ENCODE measurements at regions not wholly inside any gene's neighbourhood (a gene's known extent, or its start where the extent isn't known, plus 50 kb on each side); places are given as distances from the start of the nearest gene placed in this dataset.

GRCh38 chr11:134513585-134514120 lies 101.6 kb upstream of the B3GAT1 start:
- H3K4me3 ChIP-seq (replicated peaks; ENCODE audit: low read depth, low read length): no peak overlapping the region
- no peak for DNase-seq (ENCODE audit: extremely low read depth, low read depth)
- no peak for TF ChIP-seq CTCF (IDR thresholded peaks at IDR 0.05; ENCODE audit: low read depth, low read length, missing control alignments)

- H3K4me3 ChIP-seq (replicated peaks; ENCODE audit: low read depth, low read length): no peak overlapping the region
- no peak for TF ChIP-seq CTCF (IDR thresholded peaks at IDR 0.05; ENCODE audit: low read depth, low read length, missing control alignments)
- DNase-seq (ENCODE audit: extremely low read depth, low read depth): no peak
These were observed 100.8 kb upstream of the B3GAT1 start for GRCh38 chr11:134512571-134513538.

GRCh38 chr11:134512061-134512460 lies 100.0 kb upstream of the B3GAT1 start:
- no peak for DNase-seq (ENCODE audit: extremely low read depth, low read depth)
- no peak overlapping the region for H3K4me3 ChIP-seq (replicated peaks; ENCODE audit: low read depth, low read length)
- no peak for TF ChIP-seq CTCF (IDR thresholded peaks at IDR 0.05; ENCODE audit: low read depth, low read length, missing control alignments)

- H3K4me3 ChIP-seq (replicated peaks; ENCODE audit: low read depth, low read length): no peak overlapping the region
- TF ChIP-seq CTCF (IDR thresholded peaks at IDR 0.05; ENCODE audit: low read depth, low read length, missing control alignments): no peak
- no peak for DNase-seq (ENCODE audit: extremely low read depth, low read depth)
These were observed 99.2 kb upstream of the B3GAT1 start for GRCh38 chr11:134511255-134511654.

GRCh38 chr11:134510233-134511040 lies 98.4 kb upstream of the B3GAT1 start:
- no peak for TF ChIP-seq CTCF (IDR thresholded peaks at IDR 0.05; ENCODE audit: low read depth, low read length, missing control alignments)
- DNase-seq (ENCODE audit: extremely low read depth, low read depth): no peak
- H3K4me3 ChIP-seq (replicated peaks; ENCODE audit: low read depth, low read length): no peak overlapping the region

GRCh38 chr11:134509381-134510232 lies 97.6 kb upstream of the B3GAT1 start:
- H3K4me3 ChIP-seq (replicated peaks; ENCODE audit: low read depth, low read length): no peak overlapping the region
- no peak for DNase-seq (ENCODE audit: extremely low read depth, low read depth)
- no peak for TF ChIP-seq CTCF (IDR thresholded peaks at IDR 0.05; ENCODE audit: low read depth, low read length, missing control alignments)

Data from HFF-Myc (cell line).